Mesendoderm (in vitro differentiated cells): ENCODE measurements at regions not wholly inside any gene's neighbourhood (a gene's known extent, or its start where the extent isn't known, plus 50 kb on each side); places are given as distances from the start of the nearest gene placed in this dataset.

Source experiments
- DNase-seq: peaks from one replicate; pipeline ENCODE4 v3.0.0; 2013
- H2AK5ac ChIP-seq: 2 replicates; pipeline ENCODE4 v1.6.1; 2013; ENCODE audit warnings: low read length, inconsistent platforms
- H2BK120ac ChIP-seq: 2 replicates; pipeline ENCODE4 v1.6.1; 2013; ENCODE audit warnings: low read depth, mild to moderate bottlenecking, low read length, moderate library complexity, mixed read lengths
- H2BK15ac ChIP-seq: replicated peaks from 2 replicates; pipeline ENCODE4 v1.6.1; 2013; ENCODE audit warnings: low read depth, mild to moderate bottlenecking, moderate library complexity
- H2BK5ac ChIP-seq: 2 replicates; pipeline ENCODE4 v1.6.1; 2013; ENCODE audit warnings: low read length, inconsistent platforms
- H3K18ac ChIP-seq: 2 replicates; pipeline ENCODE4 v1.6.1; 2013; ENCODE audit warnings: mild to moderate bottlenecking, low read length, mixed read lengths
- H3K23ac ChIP-seq: one replicate; pipeline ENCODE4 v1.6.1; 2013; ENCODE audit warnings: low read length
- H3K27ac ChIP-seq: 2 replicates; pipeline ENCODE4 v1.5.1; 2013; ENCODE audit warnings: low read depth, mild to moderate bottlenecking, inconsistent platforms, low read length, moderate library complexity
- H3K27me3 ChIP-seq: 2 replicates; pipeline ENCODE4 v1.6.1; 2013; ENCODE audit warnings: low read length, control low read depth, mild to moderate bottlenecking, inconsistent platforms; ENCODE audit not compliant: insufficient read depth, poor library complexity
- H3K36me3 ChIP-seq: 2 replicates; pipeline ENCODE4 v1.6.1; 2013; ENCODE audit warnings: low read length, inconsistent platforms; ENCODE audit not compliant: control insufficient read depth, insufficient read depth
- H3K4ac ChIP-seq: one replicate; pipeline ENCODE4 v1.6.1; 2013; ENCODE audit warnings: low read depth, mild to moderate bottlenecking, low read length, moderate library complexity
- H3K4me1 ChIP-seq: 2 replicates; pipeline ENCODE4 v1.6.1; 2013; ENCODE audit warnings: low read depth, low read length, inconsistent platforms; ENCODE audit not compliant: control insufficient read depth
- H3K4me2 ChIP-seq: 2 replicates; pipeline ENCODE4 v1.6.1; 2013; ENCODE audit warnings: low read length
- H3K4me3 ChIP-seq: 2 replicates; pipeline ENCODE4 v1.5.1; 2013; ENCODE audit warnings: mild to moderate bottlenecking, low read length
- H3K56ac ChIP-seq: one replicate; pipeline ENCODE4 v1.6.1; 2013; ENCODE audit warnings: low read length
- H3K79me1 ChIP-seq: 2 replicates; pipeline ENCODE4 v1.6.1; 2013; ENCODE audit warnings: low read length, inconsistent platforms
- H3K79me2 ChIP-seq: 2 replicates; pipeline ENCODE4 v1.6.1; 2013; ENCODE audit warnings: mild to moderate bottlenecking, low read length; ENCODE audit not compliant: control insufficient read depth, insufficient read depth
- H3K9ac ChIP-seq: 2 replicates; pipeline ENCODE4 v1.6.1; 2013; ENCODE audit warnings: low read length, inconsistent platforms
- H4K5ac ChIP-seq: one replicate; pipeline ENCODE4 v1.6.1; 2013; ENCODE audit warnings: low read length
- H4K8ac ChIP-seq: one replicate; pipeline ENCODE4 v1.6.1; 2013; ENCODE audit warnings: low read depth, mild to moderate bottlenecking, control low read depth, low read length, moderate library complexity
- WGBS: extraction: QIAGEN DNeasy Blood & Tissue Kit; methylation state at CpG from one replicate; pipeline ENCODE4 v1.1.7; 2013; ENCODE audit warnings: low lambda C conversion rate, missing lambda C conversion rate; ENCODE audit not compliant: insufficient coverage; ENCODE audit errors: extremely low coverage; 5-methylcytosine and 5-hydroxymethylcytosine counted together

GRCh38 chr20:55360895-55361294 lies 644.4 kb downstream of the CBLN4 start:
- no peaks in the 10 kb centered on the region for H3K79me2 ChIP-seq
- H3K79me1 ChIP-seq: no peaks in the 10 kb centered on the region
- no peaks in the 10 kb centered on the region for H3K27me3 ChIP-seq
- no peak overlapping the region for H3K27ac ChIP-seq
- H3K4me1 ChIP-seq: no peaks in the 10 kb centered on the region
- H3K4ac ChIP-seq: no peak overlapping the region
- no peak overlapping the region for H4K8ac ChIP-seq
- no peak overlapping the region for H3K56ac ChIP-seq
- H3K23ac ChIP-seq: no peak overlapping the region
- no peak overlapping the region for H3K9ac ChIP-seq
- H3K4me3 ChIP-seq: no peak overlapping the region
- no peak overlapping the region for H2AK5ac ChIP-seq
- H2BK5ac ChIP-seq: no peak overlapping the region
- DNase-seq: no peak
- H3K36me3 ChIP-seq: no peaks in the 10 kb centered on the region
- no peak overlapping the region for H2BK15ac ChIP-seq
- no peak overlapping the region for H3K4me2 ChIP-seq
- H3K18ac ChIP-seq: no peak overlapping the region
- H2BK120ac ChIP-seq: no peak overlapping the region
- no CpG with 5 or more reads among the region's 1 CpG for WGBS
- H4K5ac ChIP-seq: no peak overlapping the region

GRCh38 chr20:55354720-55355119 lies 650.6 kb downstream of the CBLN4 start:
- Histone ChIP-seq H4K8ac (no peak overlapping the region), H3K23ac (no peak overlapping the region), H3K56ac (no peak overlapping the region), H3K36me3 (no peaks in the 10 kb centered on the region), H3K4ac (no peak overlapping the region), H2BK15ac (no peak overlapping the region), H3K18ac (no peak overlapping the region), H3K79me2 (no peaks in the 10 kb centered on the region), H2AK5ac (no peak overlapping the region), H4K5ac (no peak overlapping the region), H2BK5ac (no peak overlapping the region), H3K27me3 (no peaks in the 10 kb centered on the region), H2BK120ac (no peak overlapping the region), H3K79me1 (no peaks in the 10 kb centered on the region), H3K27ac (no peak overlapping the region), H3K4me2 (no peak overlapping the region), H3K4me1 (no peaks in the 10 kb centered on the region), H3K4me3 (no peak overlapping the region), H3K9ac (no peak overlapping the region)
- DNase-seq: peak; percentile 28
- no CpG with 5 or more reads among the region's 3 CpGs for WGBS

GRCh38 chr20:55353206-55353605 lies 652.1 kb downstream of the CBLN4 start:
- DNase-seq: no peak
- H3K79me1 ChIP-seq: no peaks in the 10 kb centered on the region
- no peak overlapping the region for H3K4me3 ChIP-seq
- H3K36me3 ChIP-seq: no peaks in the 10 kb centered on the region
- H3K4me1 ChIP-seq: no peaks in the 10 kb centered on the region
- no peak overlapping the region for H2AK5ac ChIP-seq
- no peak overlapping the region for H2BK15ac ChIP-seq
- no peak overlapping the region for H4K5ac ChIP-seq
- no peaks in the 10 kb centered on the region for H3K79me2 ChIP-seq
- H3K4me2 ChIP-seq: no peak overlapping the region
- no peak overlapping the region for H3K23ac ChIP-seq
- H3K56ac ChIP-seq: no peak overlapping the region
- no peak overlapping the region for H4K8ac ChIP-seq
- no peak overlapping the region for H3K9ac ChIP-seq
- WGBS: no CpG with 5 or more reads among the region's 1 CpG
- no peak overlapping the region for H3K18ac ChIP-seq
- H2BK5ac ChIP-seq: no peak overlapping the region
- no peak overlapping the region for H3K27ac ChIP-seq
- H3K27me3 ChIP-seq: no peaks in the 10 kb centered on the region
- H2BK120ac ChIP-seq: no peak overlapping the region
- H3K4ac ChIP-seq: no peak overlapping the region

- no peaks in the 10 kb centered on the region for H3K27me3 ChIP-seq
- no peaks in the 10 kb centered on the region for H3K4me1 ChIP-seq
- no peak overlapping the region for H3K4me2 ChIP-seq
- no peak overlapping the region for H3K56ac ChIP-seq
- no peak overlapping the region for H3K9ac ChIP-seq
- H3K4ac ChIP-seq: no peak overlapping the region
- no peaks in the 10 kb centered on the region for H3K36me3 ChIP-seq
- H2AK5ac ChIP-seq: no peak overlapping the region
- H3K79me1 ChIP-seq: no peaks in the 10 kb centered on the region
- no peak overlapping the region for H3K18ac ChIP-seq
- no peak overlapping the region for H2BK120ac ChIP-seq
- H4K5ac ChIP-seq: no peak overlapping the region
- H4K8ac ChIP-seq: no peak overlapping the region
- no peak overlapping the region for H3K4me3 ChIP-seq
- no CpG with 5 or more reads among the region's 5 CpGs for WGBS
- DNase-seq: no peak
- no peak overlapping the region for H2BK5ac ChIP-seq
- no peaks in the 10 kb centered on the region for H3K79me2 ChIP-seq
- no peak overlapping the region for H3K23ac ChIP-seq
- H3K27ac ChIP-seq: no peak overlapping the region
- H2BK15ac ChIP-seq: no peak overlapping the region
These were observed 657.1 kb downstream of the CBLN4 start for GRCh38 chr20:55348223-55348622.

GRCh38 chr20:55342822-55343221 lies 662.5 kb downstream of the CBLN4 start:
- Histone ChIP-seq H3K79me1 (no peaks in the 10 kb centered on the region), H3K18ac (no peak overlapping the region), H3K27ac (no peak overlapping the region), H3K4me1 (no peaks in the 10 kb centered on the region), H2BK120ac (no peak overlapping the region), H3K23ac (no peak overlapping the region), H3K27me3 (no peaks in the 10 kb centered on the region), H3K9ac (no peak overlapping the region), H2BK15ac (no peak overlapping the region), H2BK5ac (no peak overlapping the region), H3K4me2 (no peak overlapping the region), H3K56ac (no peak overlapping the region), H3K36me3 (no peaks in the 10 kb centered on the region), H2AK5ac (no peak overlapping the region), H4K5ac (no peak overlapping the region), H4K8ac (no peak overlapping the region), H3K4me3 (no peak overlapping the region), H3K79me2 (no peaks in the 10 kb centered on the region), H3K4ac (no peak overlapping the region)
- WGBS: no CpG with 5 or more reads among the region's 3 CpGs
- DNase-seq: no peak

GRCh38 chr20:55333798-55334197 lies 671.5 kb downstream of the CBLN4 start:
- no CpG with 5 or more reads among the region's 2 CpGs for WGBS
- H2AK5ac ChIP-seq: no peak overlapping the region
- no peak overlapping the region for H3K56ac ChIP-seq
- no peak overlapping the region for H3K4me3 ChIP-seq
- H4K8ac ChIP-seq: no peak overlapping the region
- no peak overlapping the region for H3K23ac ChIP-seq
- no peak overlapping the region for H2BK120ac ChIP-seq
- no peak overlapping the region for H2BK5ac ChIP-seq
- H3K27me3 ChIP-seq: no peaks in the 10 kb centered on the region
- no peaks in the 10 kb centered on the region for H3K4me1 ChIP-seq
- H2BK15ac ChIP-seq: no peak overlapping the region
- H3K27ac ChIP-seq: no peak overlapping the region
- H3K4me2 ChIP-seq: no peak overlapping the region
- H3K18ac ChIP-seq: no peak overlapping the region
- no peaks in the 10 kb centered on the region for H3K79me2 ChIP-seq
- no peak overlapping the region for H3K9ac ChIP-seq
- H3K79me1 ChIP-seq: no peaks in the 10 kb centered on the region
- no peak overlapping the region for H3K4ac ChIP-seq
- H4K5ac ChIP-seq: no peak overlapping the region
- H3K36me3 ChIP-seq: no peaks in the 10 kb centered on the region
- DNase-seq: peak; percentile 16
